ENCODE measurements at regions not wholly inside any gene's neighbourhood (a gene's known extent, or its start where the extent isn't known, plus 50 kb on each side); places are given as distances from the start of the nearest gene placed in this dataset.

DNA sequence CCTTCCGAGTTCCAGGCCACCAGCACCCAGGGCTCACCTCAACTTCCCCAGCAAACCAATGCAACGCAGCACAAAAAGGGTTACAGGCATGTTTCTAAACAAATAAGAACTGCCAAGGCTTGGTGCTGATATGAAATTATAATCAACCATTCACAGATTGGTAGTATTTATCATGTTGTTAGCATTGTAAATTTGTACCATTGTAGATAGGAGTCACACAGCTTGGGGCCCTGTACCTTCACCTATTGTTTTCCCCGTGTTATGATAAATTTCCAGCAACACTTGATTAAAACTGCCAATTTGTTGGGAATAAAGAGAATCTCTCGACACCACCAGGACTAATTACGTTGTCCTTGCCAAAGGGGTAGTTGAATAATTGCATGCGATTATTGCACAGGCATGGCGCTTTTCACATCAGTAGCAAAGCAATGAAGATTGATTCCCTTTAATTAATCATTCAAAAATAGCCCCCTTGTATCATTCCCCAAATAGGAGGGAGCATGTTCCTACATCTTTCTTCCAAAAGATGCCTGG is 454.1 kb downstream of the ZNF608 start:
- intact Hi-C loops (cut with micrococcal nuclease): no loop called here
- no peak for TF ChIP-seq ZNF318 (IDR thresholded peaks at IDR 0.05; ENCODE audit: borderline replicate concordance in 1 of 2, low read depth in 1 of 2)
- no peak for TF ChIP-seq GABPB2 (CRISPR knock-in tag; conservative IDR thresholded peaks at IDR 0.05)
- TF ChIP-seq ZNF609 (CRISPR knock-in tag; IDR thresholded peaks at IDR 0.05; ENCODE audit: borderline replicate concordance): no peak
- no peak for TF ChIP-seq CBFA2T3 (IDR thresholded peaks at IDR 0.05)
- no peak for TF ChIP-seq ZNF23 (CRISPR knock-in tag; IDR thresholded peaks at IDR 0.05)
- no peak for TF ChIP-seq ZNF347 (CRISPR knock-in tag; IDR thresholded peaks at IDR 0.05; ENCODE audit: low read depth)
- TF ChIP-seq, protein P1, sequence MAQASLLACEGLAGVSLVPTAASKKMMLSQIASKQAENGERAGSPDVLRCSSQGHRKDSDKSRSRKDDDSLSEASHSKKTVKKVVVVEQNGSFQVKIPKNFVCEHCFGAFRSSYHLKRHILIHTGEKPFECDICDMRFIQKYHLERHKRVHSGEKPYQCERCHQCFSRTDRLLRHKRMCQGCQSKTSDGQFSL (CRISPR knock-in tag; IDR thresholded peaks at IDR 0.05): no peak
- TF ChIP-seq, protein P1 (tag; IDR thresholded peaks at IDR 0.05): no peak

More for the DNA sequence above, 454.1 kb downstream of the ZNF608 start:
- H3K27ac ChIP-seq (ENCODE audit: extremely low read depth, low read depth, low read length): no peak overlapping the region
- H3K4me3 ChIP-seq: no peak overlapping the region
- H2AFZ ChIP-seq (ENCODE audit: low read depth, low read length): no peak overlapping the region
- DNase-seq (ENCODE audit: extremely low read depth in 1 of 4, low spot score in 3 of 4) (no peak), FAIRE-seq (no peak), ATAC-seq (no peak)
- BruUV-seq (replicated peaks): no TSS peak
- no peaks in the 10 kb centered on the region for H3K79me2 ChIP-seq (ENCODE audit: control insufficient read depth, insufficient read depth, low read length)
- ChIA-PET CTCF (ENCODE audit: low intra/inter-chr PET ratio) (no interaction called here), POLR2A (no interaction called here)
- in situ Hi-C loops (cut with MboI): no loop called here
- H4K20me1 ChIP-seq (replicated peaks; ENCODE audit: control insufficient read depth, insufficient read depth, low read length): no peaks in the 10 kb centered on the region
- no peaks in the 10 kb centered on the region for H3K27me3 ChIP-seq (ENCODE audit: control insufficient read depth in 2 of 2, insufficient read depth in 2 of 2, low read length in 2 of 2)
- no peak overlapping the region for H3K4me2 ChIP-seq (ENCODE audit: insufficient read depth, low read length)
- H3K36me3 ChIP-seq (ENCODE audit: control insufficient read depth, insufficient read depth, low read length): no peaks in the 10 kb centered on the region
- no peaks in the 10 kb centered on the region for H3K9me1 ChIP-seq (ENCODE audit: control insufficient read depth, insufficient read depth, low read length)
- H3K9me3 ChIP-seq (replicated peaks; ENCODE audit: control insufficient read depth, insufficient read depth, low read depth, low read length): no peaks in the 10 kb centered on the region
- H3K4me1 ChIP-seq (replicated peaks in 1 of 2; ENCODE audit: control insufficient read depth in 2 of 2, insufficient read depth in 2 of 2, low read length in 2 of 2): no peaks in the 10 kb centered on the region
- H3K9ac ChIP-seq (ENCODE audit: insufficient read depth in 1 of 2, low read depth in 2 of 2, low read length in 2 of 2): no peak overlapping the region
- 0% methylated on average over 7 of the region's 7 CpGs for WGBS (ENCODE audit: insufficient coverage, low coverage, missing lambda C conversion rate)

Data from K562 (cell line).